ENCODE measurements at regions not wholly inside any gene's neighbourhood (a gene's known extent, or its start where the extent isn't known, plus 50 kb on each side); places are given as distances from the start of the nearest gene placed in this dataset.

GRCh38 chrX:20442597-20442996, 175.9 kb upstream of the RPS6KA3 start (continued):
- peak; percentile 72 for TF ChIP-seq REST (IDR thresholded peaks at IDR 0.05; ENCODE audit: borderline replicate concordance)
- TF ChIP-seq REST (CRISPR knock-in tag; IDR thresholded peaks at IDR 0.05; ENCODE audit: low read depth) = no peak
- TF ChIP-seq CTCF (IDR thresholded peaks at IDR 0.05 in 2 of 3, conservative IDR thresholded peaks at IDR 0.05 in 1 of 3; ENCODE audit: insufficient read depth in 2 of 3, low read depth in 1 of 3, low read length in 3 of 3) = peak; percentile 56 to 75 (median 71)
- no peak for TF ChIP-seq FOXP4 (CRISPR knock-in tag; IDR thresholded peaks at IDR 0.05; ENCODE audit: borderline replicate concordance)
- no peak for TF ChIP-seq VEZF1 (CRISPR knock-in tag; IDR thresholded peaks at IDR 0.05)
- TF ChIP-seq CHD4 (IDR thresholded peaks at IDR 0.05; ENCODE audit: insufficient read depth, insufficient replicate concordance, low read depth, low read length, poor library complexity, severe bottlenecking) = no peak
- no peak for TF ChIP-seq LCOR (CRISPR knock-in tag; IDR thresholded peaks at IDR 0.05)
- no peak for TF ChIP-seq MNT (conservative IDR thresholded peaks at IDR 0.05)
- TF ChIP-seq HLTF (IDR thresholded peaks at IDR 0.05) = no peak
- TF ChIP-seq CCAR2 (IDR thresholded peaks at IDR 0.05; ENCODE audit: low read depth, low read length) = no peak

Measured in K562 (cell line).